ENCODE measurements at regions not wholly inside any gene's neighbourhood (a gene's known extent, or its start where the extent isn't known, plus 50 kb on each side); places are given as distances from the start of the nearest gene placed in this dataset.

DNA sequence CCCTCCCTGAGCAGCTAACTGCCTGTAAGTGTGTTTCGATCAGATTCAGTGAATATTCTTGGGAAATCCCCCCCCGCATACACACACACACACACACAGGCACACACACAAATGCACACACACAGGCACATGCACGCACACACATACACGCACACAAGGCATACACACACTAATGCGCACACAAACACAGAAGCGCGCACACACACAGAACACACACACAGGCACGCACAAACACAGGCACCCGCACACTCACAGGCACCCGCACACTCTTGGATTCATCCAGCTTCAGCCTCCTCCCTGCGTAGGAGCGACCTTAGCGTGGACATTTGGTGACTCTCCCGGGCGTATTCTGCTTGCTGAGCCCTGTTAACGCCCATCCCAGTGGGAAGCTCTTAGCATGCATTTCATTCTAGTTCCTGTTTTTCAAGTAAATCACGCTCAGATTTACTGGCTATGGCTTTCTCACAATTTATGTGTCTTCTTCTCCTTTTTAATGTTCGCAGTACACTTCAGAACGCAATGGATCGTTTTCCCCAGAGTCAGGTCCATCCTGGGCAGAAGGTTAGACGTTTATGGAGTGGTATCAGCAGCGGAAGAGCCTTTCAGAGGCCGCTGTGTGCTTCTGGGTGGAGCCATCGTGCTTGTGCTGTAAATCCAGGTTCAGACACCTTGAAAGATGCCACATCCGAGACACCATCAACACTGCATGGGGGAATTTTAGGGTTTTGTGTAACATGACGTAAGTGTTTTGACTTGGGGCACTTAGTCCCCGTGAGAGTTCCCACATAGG, 656.6 kb downstream of the GALR1 start:
- DNase-seq (ENCODE audit: low read depth): no peak

- no peak for DNase-seq (ENCODE audit: low read depth)
These were observed 660.7 kb downstream of the GALR1 start for GRCh38 chr18:77910347-77910746.

- no peak for DNase-seq (ENCODE audit: low read depth)
These were observed 662.4 kb downstream of the GALR1 start for GRCh38 chr18:77911971-77912605.

- no peak for DNase-seq (ENCODE audit: low read depth)
These were observed 669.1 kb downstream of the GALR1 start for GRCh38 chr18:77918730-77919129.

DNA sequence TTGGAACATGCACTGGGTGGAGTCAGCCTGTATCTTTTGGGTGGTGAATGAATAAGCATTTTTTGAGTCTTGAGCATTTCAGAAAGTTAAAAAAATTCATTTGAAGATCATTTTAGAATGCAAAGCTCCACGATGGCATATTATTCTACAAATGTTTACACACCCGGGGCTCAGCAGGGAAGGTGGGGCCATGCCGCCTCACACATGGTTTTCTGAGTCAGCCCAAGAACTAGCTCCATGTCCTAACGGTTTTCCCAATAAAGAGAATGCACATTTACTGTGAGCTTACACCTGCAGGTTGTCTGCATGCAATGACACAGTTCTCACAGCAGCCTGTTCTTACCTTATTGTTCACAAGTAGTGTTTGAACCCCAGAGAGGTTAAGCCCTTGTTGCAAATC, 670.3 kb downstream of the GALR1 start:
- DNase-seq (ENCODE audit: low read depth): no peak

- DNase-seq (ENCODE audit: low read depth): no peak
These were observed 685.7 kb downstream of the GALR1 start for GRCh38 chr18:77935342-77935741.

GRCh38 chr18:77940566-77940965, 690.9 kb downstream of the GALR1 start:
- DNase-seq (ENCODE audit: low read depth): no peak

DNA sequence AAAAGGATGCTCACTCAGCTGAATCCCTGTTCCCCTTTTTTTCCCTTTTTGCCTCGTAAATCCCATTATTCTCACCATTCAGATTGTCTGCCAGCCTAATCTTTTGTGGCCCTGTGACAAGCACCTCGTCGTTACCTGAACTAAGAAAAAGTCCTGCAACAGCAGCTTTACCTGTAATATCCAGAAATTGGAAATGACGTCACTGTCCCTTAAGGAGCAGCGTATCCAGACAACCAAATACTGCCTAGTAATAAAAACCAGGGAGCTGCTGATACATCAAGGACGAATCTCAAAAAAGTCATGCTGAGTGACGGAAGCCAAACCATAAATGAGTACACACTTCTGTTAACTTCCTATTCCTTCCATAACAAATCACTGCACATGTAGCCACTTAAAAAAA, 694.9 kb downstream of the GALR1 start:
- no peak for DNase-seq (ENCODE audit: low read depth)

DNA sequence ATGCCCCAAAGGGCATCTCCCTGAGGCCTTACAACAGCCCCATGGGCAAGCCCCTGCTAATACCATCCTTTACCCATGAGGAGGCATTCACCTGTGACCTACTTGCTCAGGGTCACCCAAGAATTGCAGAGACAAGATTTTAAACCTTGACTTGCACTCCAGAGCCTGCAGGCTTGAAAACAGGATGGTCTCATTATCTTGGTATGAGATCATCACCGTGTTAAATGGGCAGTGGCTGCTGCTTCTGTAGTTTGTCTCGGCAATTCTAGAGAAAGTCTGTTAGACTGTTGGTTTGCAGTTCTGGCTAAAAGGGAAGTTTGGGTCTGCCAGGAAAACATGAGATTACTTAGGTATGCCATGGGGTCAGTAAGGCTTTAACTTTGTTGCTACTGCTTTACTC, 698.9 kb downstream of the GALR1 start:
- no peak for DNase-seq (ENCODE audit: low read depth)

DNA sequence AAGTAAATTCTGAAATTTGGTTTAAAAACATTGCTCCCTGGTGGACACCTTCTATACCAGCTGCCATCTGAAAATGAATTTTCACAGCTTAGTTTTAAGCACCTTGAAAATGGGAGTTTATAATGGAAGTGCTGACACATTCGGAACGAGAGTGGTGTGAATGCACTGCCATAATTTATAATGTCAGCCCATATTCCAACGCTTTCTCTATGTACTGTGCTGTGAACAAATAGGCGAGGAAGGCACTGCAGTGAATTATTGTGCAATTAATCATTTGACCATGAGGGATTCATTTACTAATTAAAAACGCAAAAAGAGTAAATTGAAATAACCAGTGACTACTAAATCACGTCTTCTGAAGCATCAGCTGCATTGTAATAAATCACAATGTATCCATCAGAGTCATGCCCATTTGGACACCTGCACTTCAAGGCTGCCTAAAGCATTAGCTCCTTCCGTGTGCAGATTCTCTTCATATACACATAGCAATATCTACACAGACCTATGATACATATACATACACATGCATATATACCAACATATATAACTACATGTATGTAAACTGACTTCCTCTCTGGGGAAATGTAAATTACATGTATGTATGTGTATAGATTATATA, 699.8 kb downstream of the GALR1 start:
- no peak for DNase-seq (ENCODE audit: low read depth)

- no peak for DNase-seq (ENCODE audit: low read depth)
These were observed 709.6 kb downstream of the GALR1 start for GRCh38 chr18:77959248-77959647.

- DNase-seq (ENCODE audit: low read depth): no peak
These were observed 711.3 kb downstream of the GALR1 start for GRCh38 chr18:77960791-77961410.

DNA sequence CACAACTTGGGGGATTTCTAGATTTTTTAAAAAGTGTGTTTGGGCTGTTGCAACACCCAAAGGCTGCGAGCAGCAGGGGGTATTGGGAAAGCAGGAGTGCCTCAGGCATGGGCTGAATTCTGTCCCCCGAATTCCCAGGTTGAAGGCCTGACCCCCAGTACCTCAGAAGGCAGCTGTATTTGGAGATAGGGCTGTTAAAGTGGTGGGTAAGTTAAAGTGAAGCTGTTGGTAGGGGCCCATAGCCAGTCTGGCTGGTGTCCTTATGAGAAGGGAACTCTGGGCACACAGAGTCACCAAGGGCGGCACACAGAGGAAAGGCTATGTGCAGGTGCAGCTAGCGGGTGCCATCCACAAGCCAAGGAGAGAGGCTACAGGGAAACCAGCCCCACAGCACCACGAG, 717.4 kb downstream of the GALR1 start:
- no peak for DNase-seq (ENCODE audit: low read depth)

- no peak for DNase-seq (ENCODE audit: low read depth)
These were observed 718.1 kb downstream of the GALR1 start for GRCh38 chr18:77967791-77968190.

- DNase-seq (ENCODE audit: low read depth): no peak
These were observed 720.3 kb downstream of the GALR1 start for GRCh38 chr18:77969972-77970371.

DNA sequence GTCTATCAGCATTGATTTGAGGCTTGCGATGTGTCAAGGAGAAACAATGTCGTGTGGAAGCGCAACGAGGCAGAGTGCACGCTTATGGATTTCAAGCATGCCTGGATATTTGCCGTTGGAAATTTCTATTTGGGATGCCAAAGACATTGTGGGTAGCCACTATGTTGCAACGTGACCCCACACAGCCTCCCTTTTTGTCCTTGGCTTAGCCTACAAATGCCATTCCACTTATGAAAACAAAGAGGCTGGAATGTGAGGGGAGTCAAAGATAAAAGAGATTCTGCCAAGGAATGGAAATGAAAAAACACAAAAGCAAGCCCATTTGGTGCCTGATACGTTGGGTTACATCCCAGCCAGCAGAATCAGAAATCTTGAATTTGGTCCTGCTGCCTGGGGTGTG, 721.2 kb downstream of the GALR1 start:
- no peak for DNase-seq (ENCODE audit: low read depth)

GRCh38 chr18:77973745-77974144, 724.1 kb downstream of the GALR1 start:
- DNase-seq (ENCODE audit: low read depth): no peak

- DNase-seq (ENCODE audit: low read depth): no peak
These were observed 724.7 kb downstream of the GALR1 start for GRCh38 chr18:77974329-77974728.

DNA sequence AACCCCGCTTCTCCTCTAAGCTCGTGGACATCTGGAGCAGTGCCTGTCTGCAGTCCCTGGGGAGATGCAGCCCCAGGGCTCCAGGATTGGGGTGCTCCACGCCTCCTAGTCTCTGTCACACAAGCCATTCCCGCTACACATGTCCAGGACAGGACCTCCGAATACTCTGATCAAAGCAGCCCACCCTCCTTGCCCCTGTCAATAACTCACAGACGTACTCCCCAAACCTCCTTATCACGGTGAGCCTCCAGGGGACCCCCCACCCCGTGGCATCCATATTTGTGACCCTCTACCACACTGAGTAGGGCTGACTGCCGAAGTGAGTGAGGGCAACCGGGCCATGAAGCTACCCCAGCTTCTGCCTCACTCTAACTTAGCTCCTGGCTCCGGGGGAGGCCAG, 727.7 kb downstream of the GALR1 start:
- no peak for DNase-seq (ENCODE audit: low read depth)

DNA sequence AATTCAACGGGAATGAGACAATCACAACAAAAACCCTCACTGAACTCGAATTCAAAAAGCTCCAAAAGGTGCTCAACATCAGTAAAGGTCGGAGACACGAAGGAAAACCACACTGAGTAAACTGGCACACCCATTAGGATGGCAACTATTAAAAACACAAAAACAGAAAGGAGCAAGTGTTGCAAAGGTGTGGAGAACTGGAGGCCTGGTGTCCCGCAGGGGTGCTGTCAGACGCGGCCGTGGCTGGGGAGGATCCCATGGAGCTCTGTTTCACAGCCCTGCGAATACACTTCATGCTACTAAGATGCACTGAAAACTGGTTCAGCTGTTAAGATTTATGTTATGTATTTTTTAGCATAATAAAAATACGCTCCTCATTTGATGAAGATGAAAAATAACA, 730.6 kb downstream of the GALR1 start:
- DNase-seq (ENCODE audit: low read depth): no peak

- no peak for DNase-seq (ENCODE audit: low read depth)
These were observed 732.2 kb downstream of the GALR1 start for GRCh38 chr18:77981874-77982273.

DNA sequence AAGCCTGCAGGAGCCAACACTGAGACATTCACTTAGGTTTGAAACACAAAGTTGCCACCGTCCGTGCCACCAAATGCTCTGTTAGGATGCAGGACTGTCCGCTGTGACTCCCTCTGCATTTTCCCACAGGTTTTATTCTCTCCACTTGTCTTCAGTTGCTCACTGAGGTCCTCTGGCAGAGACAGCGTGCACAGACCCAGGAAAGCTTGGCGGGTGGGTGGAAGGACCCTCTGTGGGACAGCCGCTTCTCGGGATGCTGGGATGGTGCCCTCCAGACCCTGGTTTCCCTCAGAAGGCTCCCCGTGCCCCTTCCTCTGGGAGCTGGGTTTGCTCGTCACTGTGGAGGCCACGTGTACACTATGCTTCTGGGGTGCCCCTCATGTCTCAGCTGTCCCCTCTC, 733.6 kb downstream of the GALR1 start:
- no peak for DNase-seq (ENCODE audit: low read depth)

DNA sequence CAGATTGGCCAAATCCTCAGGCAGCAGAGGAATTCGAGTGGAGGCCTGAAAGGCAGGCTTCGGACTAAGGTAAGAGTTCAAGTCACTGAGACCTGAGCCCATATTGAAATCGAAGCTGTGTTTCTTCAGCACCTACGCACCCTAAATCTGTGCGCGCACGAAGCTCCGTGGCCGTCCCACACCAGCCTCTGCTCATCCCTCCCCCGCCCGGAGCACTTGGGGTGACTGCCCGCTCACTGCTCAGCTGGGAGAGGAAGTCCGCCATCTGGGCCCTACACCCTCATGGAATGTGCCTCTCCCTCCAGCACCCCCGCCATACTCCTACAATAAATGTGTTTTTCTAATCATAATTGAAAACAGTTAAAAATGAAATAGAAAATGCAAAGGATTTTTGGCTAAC, 734.5 kb downstream of the GALR1 start:
- DNase-seq (ENCODE audit: low read depth): no peak

Data from RPMI7951 (cell line).